ENCODE measurements at regions not wholly inside any gene's neighbourhood (a gene's known extent, or its start where the extent isn't known, plus 50 kb on each side); places are given as distances from the start of the nearest gene placed in this dataset.
"Not testable (repeated sequence)": the region's sequence is repeated elsewhere in the genome, so short reads cannot be mapped to it uniquely, and the experiment has no call there.

- DNase-seq (ENCODE audit: low read depth), result no peak
- H3K4me3 ChIP-seq (ENCODE audit: low read depth, low read length), result no peak overlapping the region
Measured at GRCh38 chr2:236366397-236366796, 102.2 kb upstream of the ASB18 start.

GRCh38 chr2:236367506-236368289, 103.5 kb upstream of the ASB18 start:
- DNase-seq (ENCODE audit: low read depth), result no peak
- no peak overlapping the region for H3K4me3 ChIP-seq (ENCODE audit: low read depth, low read length)

DNA sequence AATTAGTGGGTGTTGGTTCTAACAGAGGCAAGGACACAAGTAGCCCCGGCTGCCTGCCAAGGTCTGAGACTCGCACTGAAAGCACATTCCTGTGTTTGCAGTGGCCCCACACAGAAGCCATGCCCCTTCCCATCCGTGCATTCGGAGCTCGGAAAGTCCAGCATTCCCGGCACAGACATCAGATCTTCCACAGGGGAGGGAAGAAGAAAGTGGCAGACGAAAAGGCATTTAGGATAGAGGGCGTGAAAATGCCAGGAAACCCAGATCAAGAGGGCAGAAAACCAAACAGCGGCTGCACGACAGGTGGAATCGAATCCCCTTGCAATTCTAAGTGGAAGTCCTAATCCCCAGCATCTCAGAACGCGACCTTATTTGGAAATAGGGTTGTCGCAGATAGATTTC, 105.5 kb upstream of the ASB18 start:
- no peak for DNase-seq (ENCODE audit: low read depth)

DNA sequence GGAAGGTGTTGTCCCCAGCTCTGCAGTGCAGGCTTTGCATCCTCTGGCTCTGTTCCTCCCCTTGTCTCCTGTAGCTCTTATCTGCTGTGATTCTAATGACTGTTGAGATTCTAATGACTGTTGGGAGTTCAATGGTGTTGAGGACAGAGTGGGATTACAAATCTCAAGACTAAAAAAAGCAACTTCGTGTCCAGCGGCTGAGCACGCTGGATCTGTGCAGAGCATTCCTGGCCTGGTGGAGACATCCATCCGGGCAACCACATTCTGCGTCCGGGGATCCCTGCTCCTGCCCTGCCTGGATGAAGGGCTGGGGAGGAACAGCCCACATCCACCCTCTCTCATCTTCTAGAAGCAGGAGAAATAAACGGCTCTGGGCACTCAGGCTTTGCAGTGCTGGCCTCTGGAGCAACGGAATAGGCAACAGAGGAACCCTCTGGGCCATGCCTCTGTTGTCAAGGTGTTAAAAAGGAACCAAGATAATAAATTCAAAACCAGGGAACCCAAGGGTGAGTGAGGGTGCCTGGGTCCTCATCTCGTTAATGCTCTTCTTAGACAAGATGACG, 106.7 kb upstream of the ASB18 start:
- no peak overlapping the region for H3K4me3 ChIP-seq (ENCODE audit: low read depth, low read length)
- DNase-seq (ENCODE audit: low read depth), result no peak

More for the DNA sequence above, 105.5 kb upstream of the ASB18 start:
- no peak overlapping the region for H3K4me3 ChIP-seq (ENCODE audit: low read depth, low read length)

- no peak overlapping the region for H3K4me3 ChIP-seq (ENCODE audit: low read depth, low read length)
- no peak for DNase-seq (ENCODE audit: low read depth)
Measured at GRCh38 chr2:236375973-236376476, 111.8 kb upstream of the ASB18 start.

DNA sequence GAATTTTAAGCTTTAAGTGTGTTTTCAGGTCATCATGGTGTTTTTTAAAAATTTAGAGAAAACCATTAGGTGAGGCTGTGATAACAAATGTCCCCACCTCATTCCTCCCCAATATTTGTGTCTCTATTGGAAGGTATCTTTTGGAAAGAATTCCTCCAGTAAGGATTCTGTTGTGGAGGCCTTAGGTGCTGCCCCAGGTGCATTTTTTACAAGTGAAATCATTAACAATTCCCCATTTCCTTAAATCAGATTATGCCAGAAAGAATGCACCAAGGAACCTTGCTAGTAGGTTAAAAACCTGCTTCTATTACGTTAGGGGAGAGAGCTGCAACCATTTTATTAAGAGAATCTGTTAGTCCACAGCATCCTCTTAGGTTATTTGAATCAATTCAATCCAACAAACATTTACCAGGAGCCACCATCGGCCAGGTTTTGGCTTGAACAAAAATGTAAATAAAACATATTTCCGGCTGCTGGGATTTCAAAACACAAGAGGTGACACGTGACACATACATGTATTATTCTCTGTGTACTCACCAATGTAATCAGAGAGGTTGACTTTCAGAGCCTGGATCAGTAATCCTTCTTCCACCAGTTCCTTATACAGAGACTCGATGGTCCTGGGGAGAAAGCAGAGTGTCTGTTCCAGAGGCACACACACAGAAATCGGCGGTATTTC, 112.5 kb upstream of the ASB18 start:
- H3K4me3 ChIP-seq (ENCODE audit: low read depth, low read length), result no peak overlapping the region
- no peak for DNase-seq (ENCODE audit: low read depth)

GRCh38 chr2:236380051-236380612, 115.9 kb upstream of the ASB18 start:
- DNase-seq (ENCODE audit: low read depth), result no peak
- H3K4me3 ChIP-seq (ENCODE audit: low read depth, low read length), result no peak overlapping the region

GRCh38 chr2:236381253-236381652, 117.0 kb upstream of the ASB18 start:
- not testable (repeated sequence) for DNase-seq (ENCODE audit: low read depth)

GRCh38 chr2:236389284-236390216, 125.3 kb upstream of the ASB18 start:
- not testable (repeated sequence) for DNase-seq (ENCODE audit: low read depth); H3K4me3 ChIP-seq (ENCODE audit: low read depth, low read length)

More at GRCh38 chr2:236381253-236381652, 117.0 kb upstream of the ASB18 start:
- not testable (repeated sequence) for H3K4me3 ChIP-seq (ENCODE audit: low read depth, low read length)

DNA sequence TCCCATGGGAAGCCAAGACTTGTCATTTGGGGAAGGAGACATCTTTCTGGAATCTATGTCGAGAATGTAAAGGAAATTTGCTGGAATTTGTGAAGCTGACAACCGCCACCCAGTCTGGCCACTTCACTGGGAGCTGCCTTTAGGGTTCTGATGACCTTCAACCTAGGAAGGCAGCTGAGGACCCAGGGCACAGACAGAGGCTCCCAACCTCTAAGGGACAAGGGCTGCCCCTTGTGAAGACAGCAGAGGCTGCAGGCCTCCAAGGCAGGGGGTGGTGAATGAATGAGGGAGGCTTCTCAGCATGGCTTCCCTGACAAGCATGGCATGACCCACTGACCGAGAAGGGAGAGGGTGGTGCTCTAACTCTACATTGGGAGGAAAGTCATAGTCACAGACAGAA, 128.9 kb upstream of the ASB18 start:
- no peak for DNase-seq (ENCODE audit: low read depth)
- no peak overlapping the region for H3K4me3 ChIP-seq (ENCODE audit: low read depth, low read length)

GRCh38 chr2:236393581-236393980, 129.4 kb upstream of the ASB18 start:
- DNase-seq (ENCODE audit: low read depth), result no peak
- H3K4me3 ChIP-seq (ENCODE audit: low read depth, low read length), result no peak overlapping the region

DNA sequence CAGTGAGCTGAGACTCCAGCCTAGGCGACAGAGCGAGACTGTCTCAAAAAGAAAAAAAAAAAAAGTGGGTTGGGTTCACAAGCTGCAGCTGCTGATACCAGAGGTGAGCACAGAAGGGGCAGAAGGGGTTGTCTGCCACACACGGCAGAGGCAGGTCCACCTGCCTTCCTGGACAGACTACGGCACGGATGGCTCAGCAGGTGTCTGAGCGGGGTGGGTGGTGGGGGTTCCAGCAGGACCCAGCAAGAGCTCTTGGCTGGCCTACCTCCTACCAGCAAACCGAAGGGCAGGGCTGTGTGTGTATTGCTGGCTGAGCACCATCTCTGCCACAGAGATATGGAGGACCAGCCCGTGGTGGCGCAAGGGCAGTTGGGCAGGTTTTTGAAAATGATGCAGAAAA, 130.4 kb upstream of the ASB18 start:
- H3K4me3 ChIP-seq (ENCODE audit: low read depth, low read length), result no peak overlapping the region
- DNase-seq (ENCODE audit: low read depth), result no peak

DNA sequence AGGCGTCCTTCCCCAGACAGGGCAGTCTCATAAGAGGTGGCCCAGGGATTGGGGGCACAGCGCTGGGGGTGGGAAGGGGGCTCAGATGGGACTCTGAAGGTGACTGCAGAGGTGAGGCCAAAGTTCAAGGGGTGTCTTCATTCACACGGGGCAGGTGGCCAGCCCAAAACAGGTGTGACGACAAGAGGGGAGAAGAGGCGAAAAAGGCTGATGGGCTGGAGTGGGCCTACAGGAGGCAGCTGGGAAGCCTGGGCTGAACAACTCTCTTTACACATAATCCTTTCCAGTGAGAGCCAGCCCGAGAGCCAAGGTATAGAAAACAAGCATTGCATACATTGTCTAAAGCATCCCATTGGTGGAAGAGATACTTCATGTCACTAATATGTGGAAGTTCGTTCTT, 130.9 kb upstream of the ASB18 start:
- no peak for DNase-seq (ENCODE audit: low read depth)
- no peak overlapping the region for H3K4me3 ChIP-seq (ENCODE audit: low read depth, low read length)

GRCh38 chr2:236396818-236397350, 132.7 kb upstream of the ASB18 start:
- DNase-seq (ENCODE audit: low read depth), result no peak
- no peak overlapping the region for H3K4me3 ChIP-seq (ENCODE audit: low read depth, low read length)

DNA sequence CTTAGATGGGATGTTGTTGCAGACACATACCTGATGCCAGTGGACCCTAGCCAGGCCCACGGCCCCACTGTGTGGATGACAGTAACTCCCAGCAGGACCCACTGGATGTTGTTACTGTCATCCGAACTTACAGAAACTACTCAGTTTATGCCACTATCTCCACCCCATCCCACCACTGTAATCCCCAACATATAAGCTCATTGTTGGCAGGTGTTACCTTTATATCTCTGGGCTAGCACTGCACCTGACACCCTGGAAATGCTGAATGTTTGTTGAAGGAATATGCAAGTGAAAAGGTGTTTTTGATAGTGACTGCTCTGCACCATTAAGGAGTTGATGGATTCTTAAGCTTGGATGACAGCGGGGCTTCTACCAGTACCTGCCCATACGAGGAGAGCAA, 133.5 kb upstream of the ASB18 start:
- DNase-seq (ENCODE audit: low read depth), result no peak
- H3K4me3 ChIP-seq (ENCODE audit: low read depth, low read length), result no peak overlapping the region

DNA sequence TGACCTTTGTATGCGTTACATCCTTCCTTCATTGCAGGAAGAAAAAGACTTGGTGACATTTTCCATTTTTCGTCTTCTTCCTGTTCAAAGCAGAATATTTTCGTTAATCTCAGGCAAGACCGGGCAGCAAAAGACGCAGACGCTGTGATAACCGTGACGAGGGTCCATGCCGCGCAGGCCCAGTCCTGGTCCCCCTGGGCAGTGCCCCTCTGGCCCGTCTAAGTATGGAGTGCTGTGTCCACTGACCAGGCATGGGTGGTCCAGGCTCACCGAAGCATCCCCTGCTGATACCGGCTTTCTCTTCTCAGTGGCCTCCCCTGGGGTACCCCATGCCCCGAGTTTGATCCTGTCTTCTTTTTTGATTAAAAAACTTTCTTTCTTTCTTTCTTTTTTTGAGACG, 135.2 kb upstream of the ASB18 start:
- H3K4me3 ChIP-seq (ENCODE audit: low read depth, low read length), result no peak overlapping the region
- DNase-seq (ENCODE audit: low read depth), result no peak

GRCh38 chr2:236400046-236400574, 135.9 kb upstream of the ASB18 start:
- DNase-seq (ENCODE audit: low read depth), result no peak
- H3K4me3 ChIP-seq (ENCODE audit: low read depth, low read length), result no peak overlapping the region

DNA sequence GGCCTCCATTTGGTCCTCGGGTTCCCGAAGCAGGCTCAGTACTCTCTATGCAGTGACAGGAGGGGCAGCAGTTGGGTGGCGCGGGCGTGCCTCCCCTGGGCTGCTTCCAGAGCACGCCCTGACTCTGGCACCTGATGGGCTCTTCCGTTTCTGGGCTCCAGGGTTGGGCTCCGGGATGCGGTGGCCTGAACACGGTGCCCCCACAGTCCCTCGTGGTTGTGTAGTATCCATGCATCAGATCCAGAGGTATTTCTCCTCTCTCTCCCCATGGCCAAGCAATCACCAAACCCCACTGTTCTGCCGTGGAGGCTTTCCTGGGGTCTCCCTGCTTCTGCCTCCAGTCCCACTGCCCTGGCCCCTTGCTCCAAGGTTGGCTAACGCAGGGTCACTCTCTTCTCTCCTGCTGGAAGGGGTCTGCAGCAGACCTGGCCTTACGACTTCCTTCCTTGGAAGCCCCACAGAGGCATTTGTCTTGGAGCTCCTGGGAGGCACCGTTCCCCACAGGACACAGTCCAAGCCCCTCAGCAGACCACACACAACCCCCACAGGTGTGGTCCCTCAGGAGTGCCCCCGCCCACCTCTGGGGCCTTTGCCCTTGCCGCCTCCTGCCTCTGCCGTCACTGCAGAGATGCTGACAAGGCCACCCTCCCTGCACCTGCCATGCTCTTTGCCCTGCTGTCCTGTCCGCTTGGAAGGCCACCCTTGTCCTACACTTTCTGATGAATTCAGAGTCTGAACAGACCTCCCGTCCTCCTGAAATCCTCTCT, 136.6 kb upstream of the ASB18 start:
- no peak overlapping the region for H3K4me3 ChIP-seq (ENCODE audit: low read depth, low read length)
- DNase-seq (ENCODE audit: low read depth), result no peak

Data from skeletal muscle cell (primary cell).